Fibroblast of lung (primary cell): ENCODE measurements at regions not wholly inside any gene's neighbourhood (a gene's known extent, or its start where the extent isn't known, plus 50 kb on each side); places are given as distances from the start of the nearest gene placed in this dataset.

ENCODE experiments used
- CTCF ChIP-seq, 2 donors: IDR thresholded peaks in 1 of 2; conservative IDR thresholded peaks in 1 of 2; 1 replicate in 1 of 2; 2 replicates in 1 of 2; pipeline ENCODE4 v1.5.1; 2011 to 2012; ENCODE audit warnings: low read length in 2 of 2, control low read depth in 1 of 2, inconsistent platforms in 1 of 2, low read depth in 1 of 2, mild to moderate bottlenecking in 1 of 2
- EZH2 ChIP-seq: IDR thresholded peaks from 2 replicates; pipeline ENCODE4 v1.5.1; 2012; ENCODE audit warnings: low read length, control low read depth, mild to moderate bottlenecking; ENCODE audit errors: missing control alignments

- TF ChIP-seq CTCF (conservative IDR thresholded peaks at IDR 0.05 in 1 of 2, IDR thresholded peaks at IDR 0.05 in 1 of 2; ENCODE audit: low read depth in 1 of 2, low read length in 2 of 2): no peak
- TF ChIP-seq EZH2: no peak
Observed at GRCh38 chr1:238201992-238202391, 311.3 kb upstream of the ZP4 start.
